GM19468 (cell line): ENCODE measurements at regions not wholly inside any gene's neighbourhood (a gene's known extent, or its start where the extent isn't known, plus 50 kb on each side); places are given as distances from the start of the nearest gene placed in this dataset.
"Not testable (repeated sequence)": the region's sequence is repeated elsewhere in the genome, so short reads cannot be mapped to it uniquely, and the experiment has no call there.

Source experiments
- ATAC-seq: cut with Tn5 transposase; IDR thresholded peaks from one replicate; pipeline ENCODE4 v1.9.1; 2021; ENCODE audit warnings: mild to moderate bottlenecking, moderate library complexity, moderate number of reproducible peaks; ENCODE audit not compliant: unreplicated experiment; ENCODE audit errors: extremely low read depth

GRCh38 chr5:51242456-51242855, 140.8 kb upstream of the ISL1 start:
- no peak for ATAC-seq

DNA sequence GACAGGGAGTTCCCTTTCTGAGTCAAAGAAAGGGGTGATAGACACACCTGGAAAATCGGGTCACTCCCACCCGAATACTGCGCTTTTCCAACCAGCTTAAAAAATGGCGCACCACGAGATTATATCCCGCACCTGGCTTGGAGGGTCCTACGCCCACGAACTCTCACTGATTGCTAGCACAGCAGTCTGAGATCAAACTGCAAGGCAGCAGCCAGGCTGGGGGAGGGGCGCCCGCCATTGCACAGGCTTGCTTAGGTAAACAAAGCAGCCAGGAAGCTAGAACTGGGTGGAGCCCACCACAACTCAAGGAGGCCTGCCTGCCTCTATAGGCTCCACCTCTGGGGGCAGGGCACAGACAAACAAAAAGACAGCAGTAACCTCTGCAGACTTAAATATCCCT, 132.3 kb upstream of the ISL1 start:
- not testable (repeated sequence) for ATAC-seq

DNA sequence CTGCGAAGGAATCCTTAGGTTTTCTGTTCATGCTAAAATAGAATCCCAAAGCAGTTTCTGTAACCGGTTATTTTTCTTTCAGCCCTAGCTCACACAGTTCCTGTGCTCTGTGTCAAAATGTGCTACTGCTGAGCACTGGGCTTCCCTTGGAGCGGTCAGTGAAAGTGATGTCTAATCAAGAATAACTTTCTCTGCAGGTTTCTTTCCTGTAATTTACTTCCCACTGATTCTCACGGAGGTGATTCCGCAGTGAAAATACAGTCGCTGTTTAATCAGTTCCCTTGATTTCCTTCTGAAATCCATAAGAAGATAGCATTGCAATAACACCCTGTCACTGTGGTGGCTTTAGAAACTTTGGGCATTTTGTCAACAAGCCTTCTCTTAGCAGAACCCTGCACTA, 112.0 kb upstream of the ISL1 start:
- no peak for ATAC-seq

GRCh38 chr5:51273021-51273420, 110.2 kb upstream of the ISL1 start:
- no peak for ATAC-seq

DNA sequence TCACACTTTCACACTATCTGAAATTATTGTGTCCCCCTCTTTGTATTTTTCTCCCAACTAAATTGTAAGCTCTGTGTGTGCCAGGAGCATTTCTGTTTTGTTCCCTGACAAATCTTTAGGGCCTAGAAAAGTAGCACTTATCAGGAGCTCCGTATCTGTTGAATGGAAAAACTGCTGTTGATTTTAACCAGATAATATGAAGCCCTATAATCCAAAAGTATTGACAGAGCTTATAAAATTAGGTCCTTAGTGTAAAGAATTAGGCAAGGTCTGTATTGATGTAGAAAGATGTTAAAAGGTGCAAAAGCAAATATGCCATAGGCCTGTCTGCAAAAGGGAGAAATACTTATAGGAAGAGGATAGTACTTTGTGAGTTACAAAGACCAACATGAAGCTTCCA, 109.4 kb upstream of the ISL1 start:
- no peak for ATAC-seq

GRCh38 chr5:51275428-51275827, 107.8 kb upstream of the ISL1 start:
- ATAC-seq, result no peak

DNA sequence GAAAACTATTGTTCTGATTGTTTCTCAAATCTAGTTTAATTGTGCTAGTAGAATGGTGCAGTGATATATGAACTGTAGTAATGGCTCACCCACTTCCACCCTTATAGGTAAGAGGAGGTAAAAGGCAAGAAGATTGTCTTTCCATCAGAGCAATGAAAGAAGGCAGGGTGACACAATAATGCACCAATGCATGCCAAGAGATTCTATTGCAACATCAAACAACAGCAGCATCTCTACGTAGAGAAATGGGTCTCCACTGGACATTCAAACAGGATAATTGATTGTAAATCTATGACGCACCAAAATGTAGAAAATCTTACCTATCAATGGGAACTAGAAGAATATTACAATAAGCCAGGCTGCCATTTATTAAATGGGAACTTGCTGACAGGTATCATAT, 107.0 kb upstream of the ISL1 start:
- no peak for ATAC-seq

DNA sequence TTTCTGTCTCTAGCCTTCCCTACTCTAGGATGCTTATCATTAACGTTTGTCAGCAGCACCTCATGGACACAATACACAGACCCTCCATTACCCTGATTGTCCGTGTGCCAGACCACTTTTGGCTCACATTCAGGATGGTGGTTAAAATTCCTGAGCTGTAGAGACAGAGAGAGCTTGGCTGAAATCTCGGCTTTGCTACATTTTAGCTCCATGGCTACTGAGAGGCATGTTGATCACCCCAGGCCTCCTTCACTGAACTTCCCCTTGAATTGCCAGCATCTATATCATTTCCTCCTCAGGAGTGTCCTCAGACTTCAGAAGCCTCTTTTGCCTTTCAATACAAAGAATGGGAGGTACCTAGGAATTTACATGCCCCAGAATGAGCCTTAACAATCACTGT, 104.7 kb upstream of the ISL1 start:
- ATAC-seq, result no peak

GRCh38 chr5:51279983-51280706, 103.1 kb upstream of the ISL1 start:
- no peak for ATAC-seq

DNA sequence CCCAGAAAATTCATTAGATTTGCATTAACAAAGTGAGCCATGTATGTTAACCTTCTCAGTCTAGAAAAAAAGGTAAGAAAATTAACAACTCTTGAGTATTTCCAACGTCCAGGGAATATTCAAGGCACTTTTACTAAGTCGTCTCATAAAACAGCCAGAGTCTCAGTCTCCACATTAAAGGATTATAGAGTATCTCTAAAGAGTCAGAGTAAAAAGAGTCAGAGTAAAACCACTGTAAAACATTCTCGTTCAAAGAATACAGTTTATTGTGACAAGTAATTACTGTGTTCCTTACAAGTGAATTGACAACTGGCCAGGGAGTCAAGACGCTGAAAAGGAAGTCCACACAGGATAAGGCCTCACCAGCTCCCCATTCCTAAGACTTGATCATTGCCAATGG, 97.2 kb upstream of the ISL1 start:
- no peak for ATAC-seq

DNA sequence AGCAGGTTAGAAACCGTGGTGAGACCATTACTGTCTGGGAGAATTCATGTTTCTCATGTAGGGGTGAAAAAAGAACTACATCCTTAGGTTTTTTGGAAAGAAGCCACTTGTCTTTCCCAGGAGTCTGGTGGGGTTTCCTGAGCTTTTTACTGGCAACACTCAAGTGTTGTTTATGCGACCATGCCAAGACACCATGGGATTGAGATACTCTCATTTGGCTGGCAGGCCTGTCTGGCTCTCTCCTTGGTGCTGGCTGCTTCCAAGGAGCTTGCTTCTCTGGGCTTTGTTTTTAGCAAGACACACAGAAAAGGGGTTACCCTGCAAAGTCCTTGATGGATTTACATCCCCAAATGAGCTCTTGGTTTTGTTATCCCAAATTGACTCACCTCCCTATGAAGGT, 80.9 kb upstream of the ISL1 start:
- no peak for ATAC-seq

DNA sequence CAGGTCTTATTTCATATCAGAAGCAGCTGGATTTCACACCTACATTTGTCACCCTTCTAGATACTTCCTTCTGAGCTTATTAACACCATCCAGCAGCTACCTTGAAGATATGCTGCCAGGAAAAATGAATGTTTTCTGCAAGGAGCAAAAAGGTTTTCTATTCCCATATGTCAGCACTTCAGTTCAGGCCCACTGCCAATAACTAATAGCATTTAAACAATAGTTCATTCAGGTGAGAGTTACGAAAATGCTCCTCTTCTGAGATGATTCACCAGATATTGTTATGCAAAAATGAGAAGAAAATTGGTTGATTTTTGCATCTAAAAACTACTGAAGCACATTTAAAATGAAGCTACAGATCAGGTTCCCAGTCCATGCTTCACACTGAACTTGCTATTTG, 56.4 kb upstream of the ISL1 start:
- ATAC-seq, result no peak
